IPS-18a (cell line): ENCODE measurements at regions not wholly inside any gene's neighbourhood (a gene's known extent, or its start where the extent isn't known, plus 50 kb on each side); places are given as distances from the start of the nearest gene placed in this dataset.
"Not testable (repeated sequence)": the region's sequence is repeated elsewhere in the genome, so short reads cannot be mapped to it uniquely, and the experiment has no call there.

Experiments used
- H3K27ac ChIP-seq: one replicate; pipeline ENCODE4 v1.5.1; 2013; ENCODE audit warnings: low read length
- H3K27me3 ChIP-seq: one replicate; pipeline ENCODE4 v1.6.1; 2013; ENCODE audit warnings: mild to moderate bottlenecking, low read length; ENCODE audit not compliant: control insufficient read depth, insufficient read depth
- H3K36me3 ChIP-seq: one replicate; pipeline ENCODE4 v1.6.1; 2013; ENCODE audit warnings: low read depth, low read length; ENCODE audit not compliant: control insufficient read depth
- H3K4me1 ChIP-seq: one replicate; pipeline ENCODE4 v1.6.1; 2013; ENCODE audit warnings: low read depth, low read length; ENCODE audit not compliant: control insufficient read depth
- H3K4me3 ChIP-seq: one replicate; pipeline ENCODE4 v1.5.1; 2013; ENCODE audit warnings: low read length
- H3K9ac ChIP-seq: one replicate; pipeline ENCODE4 v1.6.1; 2013; ENCODE audit warnings: mild to moderate bottlenecking, low read length, moderate library complexity
- H3K9me3 ChIP-seq: one replicate; pipeline ENCODE4 v1.6.1; 2013; ENCODE audit warnings: low read depth, low read length; ENCODE audit not compliant: control insufficient read depth

DNA sequence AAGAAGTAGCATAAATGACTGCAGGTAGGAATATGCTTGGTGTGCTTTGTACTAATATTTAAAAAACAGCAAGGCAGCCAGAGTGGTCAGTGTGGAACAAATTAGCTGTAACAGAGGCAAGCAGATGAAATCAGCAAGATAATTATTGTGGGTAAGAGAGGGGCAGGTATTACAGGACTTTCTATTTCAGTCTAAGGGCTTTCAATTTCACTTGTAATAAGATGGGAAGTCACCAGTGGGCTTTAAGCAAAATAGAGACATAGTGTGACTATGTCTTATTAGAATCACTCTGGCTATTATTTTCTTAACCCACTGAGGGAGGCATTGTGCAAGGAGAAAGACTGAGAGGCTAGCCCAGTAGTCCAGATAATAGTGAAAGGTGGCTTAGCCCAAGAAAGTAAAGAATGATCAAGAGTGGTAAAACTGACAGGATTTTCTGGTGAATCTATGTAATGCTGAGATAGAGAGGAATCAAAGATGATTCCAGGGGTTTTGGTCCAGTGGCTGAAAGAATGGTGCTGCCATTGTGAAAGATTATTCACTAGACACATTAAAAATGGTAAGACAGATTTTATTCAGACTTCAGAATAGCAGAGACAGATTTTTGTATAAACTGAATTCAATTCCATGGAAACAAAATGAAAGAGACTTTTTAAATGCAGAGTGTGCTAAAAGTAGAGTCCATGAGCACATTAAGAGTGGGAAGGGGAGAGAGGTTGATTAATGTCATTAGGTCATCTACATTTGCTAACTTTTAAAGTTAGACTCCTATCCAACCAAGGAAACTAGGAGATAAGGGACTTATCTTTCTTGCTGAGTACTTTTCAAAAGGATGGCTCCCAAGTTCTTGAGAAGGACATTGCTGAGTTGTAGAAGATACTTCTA is 1136.0 kb downstream of the HACE1 start:
- Histone ChIP-seq H3K9me3 (no peaks in the 10 kb centered on the region), H3K27ac (no peak overlapping the region), H3K9ac (no peak overlapping the region), H3K4me1 (no peaks in the 10 kb centered on the region), H3K36me3 (no peaks in the 10 kb centered on the region), H3K27me3 (no peaks in the 10 kb centered on the region), H3K4me3 (no peak overlapping the region)

DNA sequence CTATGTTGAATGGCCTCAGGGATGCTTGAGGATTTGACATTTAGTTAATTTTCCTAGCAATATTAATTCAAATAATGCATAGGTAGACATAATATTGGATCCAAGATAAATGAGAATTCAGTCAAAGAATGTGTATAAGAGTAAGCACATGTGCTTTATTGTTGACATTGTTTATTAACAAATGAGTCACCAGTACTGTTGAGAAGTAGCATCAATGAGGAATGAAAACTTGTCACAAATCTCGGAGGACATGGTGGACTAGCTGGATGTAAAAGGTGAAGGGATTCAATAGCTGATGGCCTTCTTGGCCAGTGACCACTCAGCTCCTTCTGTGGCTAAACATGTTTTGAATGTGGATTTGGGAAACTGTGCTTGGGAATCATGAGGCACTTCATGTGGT is 1137.0 kb downstream of the HACE1 start:
- Histone ChIP-seq H3K4me1 (no peaks in the 10 kb centered on the region), H3K27me3 (no peaks in the 10 kb centered on the region), H3K9ac (no peak overlapping the region), H3K4me3 (no peak overlapping the region), H3K27ac (no peak overlapping the region), H3K36me3 (no peaks in the 10 kb centered on the region), H3K9me3 (no peaks in the 10 kb centered on the region)

DNA sequence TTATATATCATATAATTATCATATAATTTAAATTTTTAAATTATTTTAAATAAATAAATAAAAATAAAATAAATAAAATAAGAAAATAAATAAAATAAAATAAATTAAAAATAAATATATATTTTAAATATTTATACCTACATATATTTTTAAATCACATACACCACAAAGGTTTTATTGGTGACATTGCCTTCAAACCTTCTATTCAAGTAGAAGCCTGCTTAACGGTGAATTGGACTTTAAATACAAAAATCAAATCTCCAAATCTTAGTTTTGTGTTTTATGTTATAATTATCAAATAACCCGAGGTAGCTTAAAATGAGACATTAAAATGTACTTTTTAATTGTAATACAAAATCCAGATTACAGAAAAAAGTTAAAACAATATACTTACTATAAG is 1137.8 kb downstream of the HACE1 start:
- Histone ChIP-seq H3K4me1 (no peaks in the 10 kb centered on the region), H3K27ac (no peak overlapping the region), H3K9me3 (no peaks in the 10 kb centered on the region), H3K36me3 (no peaks in the 10 kb centered on the region), H3K4me3 (no peak overlapping the region), H3K9ac (no peak overlapping the region), H3K27me3 (no peaks in the 10 kb centered on the region)

DNA sequence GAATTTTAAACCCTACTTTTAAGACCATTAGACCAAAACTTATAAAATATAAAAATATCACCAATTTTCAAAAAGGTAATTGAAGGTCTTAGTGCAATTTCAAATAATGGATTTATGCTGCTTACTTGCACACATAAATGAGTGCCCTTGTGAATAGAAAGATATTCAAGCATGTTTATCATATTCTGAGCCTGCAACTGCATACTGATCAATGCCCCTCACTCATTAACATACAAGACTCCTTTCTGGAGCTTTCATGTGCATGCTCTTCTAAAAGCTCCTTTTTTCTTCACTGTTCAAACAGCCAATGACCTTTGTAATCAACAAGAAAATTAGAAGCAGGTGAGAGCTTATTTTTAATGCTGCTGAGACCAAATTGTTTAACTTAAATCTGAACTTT is 1139.3 kb downstream of the HACE1 start:
- no peaks in the 10 kb centered on the region for H3K9me3 ChIP-seq
- H3K27ac ChIP-seq, result no peak overlapping the region
- no peaks in the 10 kb centered on the region for H3K27me3 ChIP-seq
- no peaks in the 10 kb centered on the region for H3K36me3 ChIP-seq
- no peak overlapping the region for H3K9ac ChIP-seq
- no peak overlapping the region for H3K4me3 ChIP-seq
- no peaks in the 10 kb centered on the region for H3K4me1 ChIP-seq

DNA sequence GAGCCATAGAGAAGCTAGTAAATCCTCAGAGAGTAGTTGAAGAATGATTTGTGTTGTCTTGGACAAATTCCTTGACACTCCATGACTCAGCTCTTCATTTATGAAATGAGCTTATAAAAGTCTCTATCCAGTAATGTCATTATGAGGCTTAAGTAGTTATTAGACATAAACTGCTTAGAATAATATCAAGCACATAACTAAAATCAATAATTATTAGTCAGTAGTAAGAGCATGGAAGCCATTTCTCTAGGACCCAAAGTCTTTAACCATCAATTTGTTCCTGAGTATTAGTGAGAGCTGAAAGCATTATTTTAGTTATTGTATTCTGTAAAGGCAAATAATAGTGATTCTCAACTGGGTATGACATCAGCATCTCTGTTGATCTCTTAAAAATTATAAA is 1140.2 kb downstream of the HACE1 start:
- Histone ChIP-seq H3K9me3 (no peaks in the 10 kb centered on the region), H3K4me1 (no peaks in the 10 kb centered on the region), H3K27ac (no peak overlapping the region), H3K9ac (no peak overlapping the region), H3K27me3 (no peaks in the 10 kb centered on the region), H3K4me3 (no peak overlapping the region), H3K36me3 (no peaks in the 10 kb centered on the region)

DNA sequence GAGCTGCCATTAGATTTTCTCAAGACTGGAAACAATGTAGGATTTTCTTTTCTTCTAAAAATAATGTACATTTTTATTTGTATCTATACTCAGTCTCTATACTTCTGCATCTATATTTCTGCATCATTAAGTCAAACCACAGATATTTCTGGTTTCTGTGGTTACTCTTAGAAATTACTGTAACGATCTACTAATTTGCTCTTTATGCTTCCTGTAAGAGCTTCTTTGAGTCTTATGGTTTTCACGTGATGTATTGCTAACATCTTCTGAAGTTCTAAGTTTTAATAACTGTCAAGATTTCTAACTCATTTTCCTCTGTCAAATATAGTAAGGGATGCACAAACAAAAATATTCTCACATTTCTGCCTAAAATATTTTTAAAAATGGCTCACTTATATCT is 1144.5 kb downstream of the HACE1 start:
- Histone ChIP-seq H3K4me3 (no peak overlapping the region), H3K9me3 (no peaks in the 10 kb centered on the region), H3K4me1 (no peaks in the 10 kb centered on the region), H3K27me3 (no peaks in the 10 kb centered on the region), H3K27ac (no peak overlapping the region), H3K36me3 (no peaks in the 10 kb centered on the region), H3K9ac (no peak overlapping the region)

DNA sequence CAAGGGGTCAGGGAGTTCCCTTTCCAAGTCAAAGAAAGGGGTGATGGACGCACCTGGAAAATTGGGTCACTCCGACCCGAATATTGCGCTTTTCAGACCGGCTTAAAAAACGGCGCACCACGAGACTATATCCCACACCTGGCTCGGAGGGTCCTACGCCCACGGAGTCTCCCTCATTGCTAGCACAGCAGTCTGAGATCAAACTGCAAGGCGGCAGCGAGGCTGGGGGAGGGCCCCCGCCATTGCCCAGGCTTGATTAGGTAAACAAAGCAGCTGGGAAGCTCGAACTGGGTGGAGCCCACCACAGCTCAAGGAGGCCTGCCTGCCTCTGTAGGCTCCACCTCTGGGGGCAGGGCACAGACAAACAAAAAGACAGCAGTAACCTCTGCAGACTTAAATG is 1150.5 kb downstream of the HACE1 start:
- not testable (repeated sequence) for H3K9me3 ChIP-seq, H3K36me3 ChIP-seq, H3K27ac ChIP-seq, H3K27me3 ChIP-seq, H3K4me1 ChIP-seq, H3K9ac ChIP-seq, H3K4me3 ChIP-seq

DNA sequence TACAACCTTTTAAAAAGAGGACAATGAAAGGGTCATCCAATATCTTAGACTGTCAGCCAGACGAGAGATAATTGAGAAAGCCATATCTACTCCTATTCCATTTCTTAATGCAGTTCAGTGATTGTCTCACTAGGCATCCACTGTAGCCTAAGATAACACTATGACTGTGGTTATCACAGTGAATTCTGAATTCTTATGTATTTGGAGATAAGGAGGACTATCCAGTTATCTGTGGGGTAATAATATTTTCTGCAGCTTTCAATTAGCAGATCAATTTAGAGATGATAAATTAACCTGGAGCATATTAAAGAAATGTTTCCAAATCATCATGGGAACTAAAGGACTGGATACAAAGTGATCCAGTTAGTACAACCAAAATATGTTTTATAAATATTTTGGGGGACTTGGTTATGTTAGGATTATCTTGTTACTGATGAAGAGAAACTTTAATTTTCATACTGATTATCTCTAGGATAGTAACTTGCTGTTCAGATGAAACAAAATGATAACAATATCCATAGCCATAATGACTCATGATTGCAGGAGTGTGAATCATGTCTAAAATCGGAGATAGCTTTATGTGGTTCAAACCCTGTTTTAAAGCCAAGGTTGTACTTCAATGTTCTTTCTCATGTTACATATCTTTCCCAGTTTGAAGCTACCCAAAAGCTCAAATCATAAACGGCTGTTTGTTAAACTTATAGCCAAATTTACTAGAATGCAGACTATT is 1152.0 kb downstream of the HACE1 start:
- H3K4me1 ChIP-seq, result no peaks in the 10 kb centered on the region
- H3K9ac ChIP-seq, result no peak overlapping the region
- no peak overlapping the region for H3K4me3 ChIP-seq
- no peak overlapping the region for H3K27ac ChIP-seq
- H3K9me3 ChIP-seq, result no peaks in the 10 kb centered on the region
- no peaks in the 10 kb centered on the region for H3K27me3 ChIP-seq
- H3K36me3 ChIP-seq, result no peaks in the 10 kb centered on the region

DNA sequence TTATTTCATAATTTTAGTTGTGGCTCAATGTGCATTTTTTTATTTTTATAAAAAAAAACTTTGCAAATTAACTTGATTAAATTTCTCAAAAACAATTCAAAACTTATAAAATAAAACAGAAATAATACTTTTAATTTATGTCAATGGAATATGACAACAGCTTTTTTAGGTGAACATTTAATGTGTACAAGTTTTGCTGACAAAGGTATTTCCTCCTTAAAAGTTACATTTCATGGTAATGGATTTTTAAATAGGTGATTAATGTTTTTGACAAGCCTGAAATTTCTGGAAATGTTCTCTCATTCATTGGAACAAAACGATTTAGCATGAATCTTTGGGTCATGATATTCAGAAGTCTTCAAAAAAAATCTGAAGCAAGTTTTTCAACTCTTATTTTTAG is 1160.0 kb downstream of the HACE1 start:
- no peak overlapping the region for H3K27ac ChIP-seq
- H3K36me3 ChIP-seq, result no peaks in the 10 kb centered on the region
- H3K4me3 ChIP-seq, result no peak overlapping the region
- no peak overlapping the region for H3K9ac ChIP-seq
- no peaks in the 10 kb centered on the region for H3K27me3 ChIP-seq
- no peaks in the 10 kb centered on the region for H3K9me3 ChIP-seq
- no peaks in the 10 kb centered on the region for H3K4me1 ChIP-seq

DNA sequence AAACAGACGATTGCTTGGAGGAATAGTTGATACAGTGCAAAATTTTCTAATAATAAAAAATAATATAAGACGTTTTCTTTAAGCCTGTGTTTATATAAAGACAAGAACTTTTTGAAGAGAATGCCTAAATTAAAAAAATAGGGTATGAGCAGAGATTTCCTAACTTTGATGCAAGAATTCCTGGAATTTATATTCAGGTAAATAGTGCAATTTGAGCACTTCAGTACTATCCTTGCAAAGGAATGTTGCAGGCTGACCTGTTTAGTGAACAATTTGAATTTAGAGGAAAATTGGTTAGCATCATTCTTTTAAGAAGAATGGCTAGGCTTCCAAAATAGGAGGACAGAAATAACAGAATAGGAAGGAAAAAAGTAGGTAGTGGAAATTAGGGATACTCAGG is 1172.3 kb downstream of the HACE1 start:
- Histone ChIP-seq H3K36me3 (no peaks in the 10 kb centered on the region), H3K27me3 (no peaks in the 10 kb centered on the region), H3K4me3 (no peak overlapping the region), H3K4me1 (no peaks in the 10 kb centered on the region), H3K9ac (no peak overlapping the region), H3K27ac (no peak overlapping the region), H3K9me3 (no peaks in the 10 kb centered on the region)

DNA sequence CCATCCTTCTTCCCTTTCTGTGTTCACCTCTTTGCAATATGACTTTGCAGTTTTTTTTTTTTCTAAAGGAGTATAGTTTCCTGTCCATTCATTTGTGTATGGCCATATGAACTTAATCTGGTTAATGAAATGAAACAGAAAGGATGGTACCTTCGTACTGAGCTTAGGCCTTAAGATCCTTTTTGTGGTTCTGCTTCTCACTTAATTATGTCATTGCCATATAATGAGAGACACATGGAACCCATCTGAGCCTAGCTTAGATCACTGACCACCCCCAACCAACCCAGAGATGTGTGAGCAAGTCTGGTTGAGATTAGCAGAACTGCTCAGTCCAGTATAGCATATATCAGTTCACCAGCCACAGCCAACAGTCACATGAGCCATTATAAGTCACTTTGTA is 1179.6 kb downstream of the HACE1 start:
- H3K36me3 ChIP-seq, result no peaks in the 10 kb centered on the region
- no peaks in the 10 kb centered on the region for H3K9me3 ChIP-seq
- no peaks in the 10 kb centered on the region for H3K27me3 ChIP-seq

DNA sequence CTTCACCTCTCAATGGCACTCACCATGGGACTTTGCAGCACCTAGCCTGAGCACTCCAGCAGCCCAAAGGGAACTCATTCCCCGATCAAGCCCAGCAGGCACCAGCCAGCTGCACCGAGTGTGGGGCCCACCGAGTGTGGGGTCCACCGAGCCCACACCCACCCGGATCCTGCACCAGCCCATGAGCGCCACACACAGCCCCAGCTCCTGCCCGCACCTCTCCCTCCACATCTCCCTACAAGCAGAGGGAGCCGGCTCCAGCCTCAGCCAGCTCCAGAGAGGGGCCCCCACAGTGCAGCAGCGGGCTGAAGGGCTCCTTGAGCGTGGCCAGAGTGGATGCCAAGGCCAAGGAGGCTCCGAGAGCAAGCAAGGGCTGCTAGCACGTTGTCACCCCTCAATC is 1182.4 kb downstream of the HACE1 start:
- H3K27ac ChIP-seq, result no peak overlapping the region
- no peaks in the 10 kb centered on the region for H3K36me3 ChIP-seq
- H3K4me1 ChIP-seq, result no peaks in the 10 kb centered on the region
- no peak overlapping the region for H3K4me3 ChIP-seq
- H3K9ac ChIP-seq, result no peak overlapping the region
- no peaks in the 10 kb centered on the region for H3K9me3 ChIP-seq
- H3K27me3 ChIP-seq, result no peaks in the 10 kb centered on the region

More for the DNA sequence above, 1179.6 kb downstream of the HACE1 start:
- Histone ChIP-seq H3K4me1 (no peaks in the 10 kb centered on the region), H3K27ac (no peak overlapping the region), H3K4me3 (no peak overlapping the region), H3K9ac (no peak overlapping the region)
